SK-N-MC (cell line): ENCODE measurements at regions not wholly inside any gene's neighbourhood (a gene's known extent, or its start where the extent isn't known, plus 50 kb on each side); places are given as distances from the start of the nearest gene placed in this dataset.

Experiments used
- EZH2 ChIP-seq: fragments of 200-600 bp; sonication (generic); IDR thresholded peaks from one replicate; pipeline ENCODE4 v1.6.1; 2017; ENCODE audit warnings: antibody characterized with exemption
- FOXP2 ChIP-seq: optimal IDR thresholded peaks from 2 replicates; pipeline ENCODE3; 2011; ENCODE audit warnings: mild to moderate bottlenecking, moderate library complexity; ENCODE audit not compliant: insufficient read depth; ENCODE audit errors: extremely low read length, control extremely low read depth
- POLR2AphosphoS5 ChIP-seq: IDR thresholded peaks from 2 replicates; pipeline ENCODE4 v1.6.1; 2012; ENCODE audit warnings: mild to moderate bottlenecking, low read depth, low read length, borderline replicate concordance

GRCh38 chr2:220191737-220192136 lies 564.3 kb downstream of the SLC4A3 start:
- TF ChIP-seq FOXP2 (no peak), POLR2AphosphoS5 (no peak), EZH2 (no peak)
